ENCODE measurements at regions not wholly inside any gene's neighbourhood (a gene's known extent, or its start where the extent isn't known, plus 50 kb on each side); places are given as distances from the start of the nearest gene placed in this dataset.

GRCh38 chr4:180280726-180281297, 1962.4 kb upstream of the TENM3 start:
- intact Hi-C loops (cut with micrococcal nuclease) (no loop called here), dilution Hi-C loops (cut with HindIII; ENCODE audit: low sequenced_read_pairs, unreplicated experiment) (no loop called here), in situ Hi-C loops (cut with MboI; ENCODE audit: low sequenced_read_pairs) (no loop called here)
- no peak for TF ChIP-seq CTCF (conservative IDR thresholded peaks at IDR 0.05; ENCODE audit: low read depth, low read length)
- Histone ChIP-seq H3K14ac (replicated peaks; ENCODE audit: low read depth, low read length) (no peak overlapping the region), H4K5ac (ENCODE audit: low read depth, low read length) (no peak overlapping the region), H3K4me2 (ENCODE audit: low read depth, low read length) (no peak overlapping the region), H3K4ac (ENCODE audit: low read depth, low read length) (no peak overlapping the region), H3K9ac (ENCODE audit: low read depth, low read length) (no peak overlapping the region), H3K9me1 (ENCODE audit: insufficient read depth, low read length) (no peaks in the 10 kb centered on the region), H3K27me3 (ENCODE audit: control insufficient read depth, insufficient read depth, low read length) (no peaks in the 10 kb centered on the region), H2AK5ac (ENCODE audit: low read depth, low read length) (no peak overlapping the region), H2BK20ac (ENCODE audit: low read depth, low read length) (no peak overlapping the region), H3K79me1 (ENCODE audit: low read depth in 1 of 2, low read length in 2 of 2) (no peaks in the 10 kb centered on the region), H2BK15ac (ENCODE audit: low read depth, low read length) (no peak overlapping the region), H3K23ac (ENCODE audit: low read depth, low read length) (no peak overlapping the region), H3K4me1 (ENCODE audit: control insufficient read depth, insufficient read depth, low read length) (no peaks in the 10 kb centered on the region), H4K91ac (ENCODE audit: insufficient read depth, low read depth, low read length) (no peak overlapping the region), H4K20me1 (ENCODE audit: insufficient read depth, low read length) (no peaks in the 10 kb centered on the region), H2BK5ac (ENCODE audit: low read depth, low read length, poor library complexity, severe bottlenecking) (no peak overlapping the region), H3K56ac (ENCODE audit: extremely low read depth, insufficient read depth, low read length) (no peak overlapping the region), H3K27ac (ENCODE audit: insufficient read depth, low read length) (no peak overlapping the region), H3K36me3 (ENCODE audit: control insufficient read depth, insufficient read depth, low read length) (no peaks in the 10 kb centered on the region), H3K9me3 (ENCODE audit: control insufficient read depth, insufficient read depth, low read length) (no peaks in the 10 kb centered on the region; the same call in 1 of the 2 replicates), H4K8ac (ENCODE audit: low read depth in 2 of 2, low read length in 2 of 2) (no peak overlapping the region), H2BK120ac (ENCODE audit: low read depth, low read length) (no peak overlapping the region), H2AFZ (replicated peaks; ENCODE audit: low read length, poor library complexity) (no peak overlapping the region), H3K18ac (ENCODE audit: low read depth, low read length) (no peak overlapping the region), H3K4me3 (ENCODE audit: insufficient read depth, low read depth, low read length) (no peak overlapping the region), H2AK9ac (replicated peaks; ENCODE audit: low read depth, low read length, poor library complexity) (no peak overlapping the region)
- ATAC-seq (ENCODE audit: low read depth) = no peak
- WGBS, 2 experiments (ENCODE audit: extremely low coverage in 2 of 2, insufficient read length in 1 of 2) = no CpG with 5 or more reads among the region's 6 CpGs
- DNase-seq = no peak
- BruUV-seq (replicated peaks) = no TSS peak
- ChIA-PET CTCF (no interaction called here), POLR2A (ENCODE audit: unreplicated experiment) (no interaction called here)

Data from IMR-90 (cell line).